GM06990 (cell line): ENCODE measurements at regions not wholly inside any gene's neighbourhood (a gene's known extent, or its start where the extent isn't known, plus 50 kb on each side); places are given as distances from the start of the nearest gene placed in this dataset.

Experiments
- DNase-seq: peaks from one replicate; pipeline ENCODE4 v3.0.0-alpha.2; 2011; ENCODE audit not compliant: insufficient read length; ENCODE audit errors: extremely low read depth
- H3K27me3 ChIP-seq: replicated peaks from 2 replicates; pipeline ENCODE4 v1.6.0; 2011; ENCODE audit warnings: low read length; ENCODE audit not compliant: control insufficient read depth, insufficient read depth
- H3K36me3 ChIP-seq: 2 replicates; pipeline ENCODE4 v1.5.1; 2011; ENCODE audit warnings: low read length; ENCODE audit not compliant: control insufficient read depth, insufficient read depth
- H3K4me3 ChIP-seq: replicated peaks from 2 replicates; pipeline ENCODE4 v1.5.1; 2011; ENCODE audit warnings: low read depth, mild to moderate bottlenecking, control low read depth, low read length
- CTCF ChIP-seq: IDR thresholded peaks from 2 replicates; pipeline ENCODE4 v1.5.1; 2011; ENCODE audit warnings: low read length, control low read depth, mild to moderate bottlenecking, inconsistent platforms; ENCODE audit not compliant: insufficient read depth, poor library complexity, severe bottlenecking

GRCh38 chr2:13495051-13495450 lies 778.3 kb downstream of the TRIB2 start:
- no peak overlapping the region for H3K4me3 ChIP-seq
- no peaks in the 10 kb centered on the region for H3K27me3 ChIP-seq
- H3K36me3 ChIP-seq: no peaks in the 10 kb centered on the region
- DNase-seq: no peak
- TF ChIP-seq CTCF: no peak

GRCh38 chr2:13504808-13505207 lies 788.1 kb downstream of the TRIB2 start:
- no peak for TF ChIP-seq CTCF
- H3K4me3 ChIP-seq: no peak overlapping the region
- peak; percentile 23 for DNase-seq
- no peaks in the 10 kb centered on the region for H3K27me3 ChIP-seq
- H3K36me3 ChIP-seq: no peaks in the 10 kb centered on the region

- no peaks in the 10 kb centered on the region for H3K36me3 ChIP-seq
- DNase-seq: no peak
- TF ChIP-seq CTCF: no peak
- H3K27me3 ChIP-seq: no peaks in the 10 kb centered on the region
- H3K4me3 ChIP-seq: no peak overlapping the region
Measured at GRCh38 chr2:13508671-13509070, 791.9 kb downstream of the TRIB2 start.

- no peak for DNase-seq
- TF ChIP-seq CTCF: no peak
- Histone ChIP-seq H3K4me3 (no peak overlapping the region), H3K27me3 (no peaks in the 10 kb centered on the region), H3K36me3 (no peaks in the 10 kb centered on the region)
Measured at GRCh38 chr2:13515254-13515653, 798.5 kb downstream of the TRIB2 start.

- Histone ChIP-seq H3K27me3 (no peaks in the 10 kb centered on the region), H3K36me3 (no peaks in the 10 kb centered on the region), H3K4me3 (no peak overlapping the region)
- DNase-seq: no peak
- TF ChIP-seq CTCF: no peak
Measured at GRCh38 chr2:13522096-13522495, 805.4 kb downstream of the TRIB2 start.
